Pancreas (tissue), 10 donors: ENCODE measurements at regions not wholly inside any gene's neighbourhood (a gene's known extent, or its start where the extent isn't known, plus 50 kb on each side); places are given as distances from the start of the nearest gene placed in this dataset.

Source experiments
- ATAC-seq, 4 donors: fragments of 200-7000 bp; cut with Tn5 transposase; one replicate each; pipeline versions ENCODE4 v1.8.0 to v1.9.1; 2020; ENCODE audit warnings: mild to moderate bottlenecking in 4 of 4, moderate library complexity in 4 of 4
- DNase-seq, 6 donors: peaks; one replicate each; pipeline ENCODE4 v3.0.0-alpha.2; 2020
- FAIRE-seq: peaks from 2 replicates; lab custom pipeline; 2012; peaks lifted over from hg19 to GRCh38; lab: Jason Lieb, UNC
- H3K27ac ChIP-seq, 4 donors: fragments of 200-600 bp; sonication (generic); 1 replicate in 3 of 4; 2 replicates in 1 of 4; pipeline versions ENCODE4 v1.5.0 to v1.8.0; 2020
- H3K27me3 ChIP-seq, 4 donors: fragments of 200-600 bp; one replicate each; pipeline ENCODE4 v1.8.0; 2021
- H3K36me3 ChIP-seq, 3 donors: fragments of 200-600 bp; sonication (generic) in 1 of 3; one replicate each; pipeline versions ENCODE4 v1.5.0 to v1.8.0; 2020 to 2021
- H3K4me1 ChIP-seq, 3 donors: fragments of 200-600 bp; one replicate each; pipeline ENCODE4 v1.8.0; 2021
- H3K4me3 ChIP-seq, 4 donors: fragments of 200-600 bp; sonication (generic) in 2 of 4; one replicate each; pipeline versions ENCODE4 v1.5.0 to v1.8.0; 2020 to 2021
- H3K9me3 ChIP-seq, 4 donors: fragments of 200-600 bp; one replicate each; pipeline ENCODE4 v1.8.0; 2021
- CTCF ChIP-seq, 4 donors: fragments of 200-600 bp; sonication (generic) in 3 of 4; IDR thresholded peaks; one replicate each; pipeline versions ENCODE4 v1.5.0 to v1.8.0; 2021; ENCODE audit warnings: antibody characterized with exemption in 4 of 4
- WGBS, 2 donors: extraction: QIAGEN DNeasy Blood & Tissue Kit; methylation state at CpG; one replicate each; pipeline ENCODE4 v1.1.7; 2013; 5-methylcytosine and 5-hydroxymethylcytosine counted together
- intact Hi-C, 3 donors: fragments of 100-400 bp; cut with DNase I; formaldehyde crosslinking; loops; one replicate each; pipeline versions ENCODE4 v1.11.1 to v1.14.2; 2022
- donor health status: healthy with polysubstance abuse.
- donor health status: DM: no; HTN: no; CAD: no; lungs with moderate emphysema.
- donor health status: DM: no; HTN: no; CAD: no.
- donor health status: control.
- donor health status: control.
- donor health status: Bipolar disorder and iron deficiency.
- donor health status: DM: yes; HTN: yes; CAD: no.
- donor health status: DM: no; HTN: no; CAD: no.
- donor health status: DM: no; HTN: no; CAD: no.
- donor health status: DM: yes; HTN: yes; CAD: no.

- Histone ChIP-seq H3K36me3 (no peaks in the 10 kb centered on the region), H3K9me3 (no peaks in the 10 kb centered on the region), H3K4me3 (no peak overlapping the region), H3K27me3 (no peaks in the 10 kb centered on the region), H3K27ac (no peak overlapping the region), H3K4me1 (peaks cover 0 to 5% (median 0%) of the 10 kb centered on the region in 3 donors)
- DNase-seq (no peak), FAIRE-seq (no peak), ATAC-seq (no peak)
- 83 to 87% methylated on average over 2 of the region's 2 CpGs for WGBS, 2 donors
- intact Hi-C loops: no loop called here
- no peak for TF ChIP-seq CTCF (IDR thresholded peaks at IDR 0.05)
Measured at GRCh38 chr10:83932245-83932644, 207.1 kb upstream of the GHITM start.

- peaks cover 0 to 5% (median 0%) of the 10 kb centered on the region in 3 donors for H3K4me1 ChIP-seq
- no peak overlapping the region for H3K4me3 ChIP-seq
- no peaks in the 10 kb centered on the region for H3K36me3 ChIP-seq
- DNase-seq: no peak
- H3K9me3 ChIP-seq: no peaks in the 10 kb centered on the region
- H3K27ac ChIP-seq: no peak overlapping the region
- FAIRE-seq: no peak
- WGBS, 2 donors: 39 to 44% methylated on average over 3 of the region's 3 CpGs
- intact Hi-C loops: no loop called here
- no peaks in the 10 kb centered on the region for H3K27me3 ChIP-seq
- TF ChIP-seq CTCF (IDR thresholded peaks at IDR 0.05): no peak
- ATAC-seq: peak in 2 of 4 donors; percentile 51 to 75
Measured at GRCh38 chr10:83934062-83934461, 205.2 kb upstream of the GHITM start.

GRCh38 chr10:83934641-83935338 is 204.5 kb upstream of the GHITM start:
- Histone ChIP-seq H3K4me1 (peaks cover 0 to 5% (median 0%) of the 10 kb centered on the region in 3 donors), H3K27me3 (no peaks in the 10 kb centered on the region), H3K36me3 (no peaks in the 10 kb centered on the region), H3K27ac (no peak overlapping the region), H3K4me3 (no peak overlapping the region), H3K9me3 (no peaks in the 10 kb centered on the region)
- ATAC-seq: no peak
- FAIRE-seq: no peak
- DNase-seq: no peak
- intact Hi-C loops: no loop called here
- 58 to 66% methylated on average over 5 of the region's 5 CpGs for WGBS, 2 donors
- no peak for TF ChIP-seq CTCF (IDR thresholded peaks at IDR 0.05)

- H3K4me1 ChIP-seq: peaks cover 0 to 5% (median 0%) of the 10 kb centered on the region in 3 donors
- FAIRE-seq (no peak), DNase-seq (no peak), ATAC-seq (no peak)
- intact Hi-C loops: no loop called here
- no peaks in the 10 kb centered on the region for H3K36me3 ChIP-seq
- no peak overlapping the region for H3K27ac ChIP-seq
- H3K27me3 ChIP-seq: no peaks in the 10 kb centered on the region
- H3K9me3 ChIP-seq: no peaks in the 10 kb centered on the region
- H3K4me3 ChIP-seq: no peak overlapping the region
- no peak for TF ChIP-seq CTCF (IDR thresholded peaks at IDR 0.05)
- 91 to 92% methylated on average over 3 of the region's 3 CpGs for WGBS, 2 donors
Measured at GRCh38 chr10:83935339-83935736, 204.0 kb upstream of the GHITM start.

GRCh38 chr10:83935911-83936310 is 203.4 kb upstream of the GHITM start:
- Histone ChIP-seq H3K27ac (no peak overlapping the region), H3K27me3 (no peaks in the 10 kb centered on the region), H3K4me3 (no peak overlapping the region), H3K4me1 (peaks cover 0 to 5% (median 0%) of the 10 kb centered on the region in 3 donors), H3K36me3 (no peaks in the 10 kb centered on the region), H3K9me3 (no peaks in the 10 kb centered on the region)
- TF ChIP-seq CTCF (IDR thresholded peaks at IDR 0.05): no peak
- FAIRE-seq (no peak), ATAC-seq (no peak), DNase-seq (no peak)
- intact Hi-C loops: no loop called here
- 94 to 99% methylated on average over 5 of the region's 5 CpGs for WGBS, 2 donors
